Retinal pigment epithelial cell (primary cell): ENCODE measurements at regions not wholly inside any gene's neighbourhood (a gene's known extent, or its start where the extent isn't known, plus 50 kb on each side); places are given as distances from the start of the nearest gene placed in this dataset.
"Not testable (repeated sequence)": the region's sequence is repeated elsewhere in the genome, so short reads cannot be mapped to it uniquely, and the experiment has no call there.

Source experiments
- DNase-seq: peaks from one replicate; pipeline ENCODE4 v3.0.0-alpha.2; 2010; ENCODE audit warnings: low read depth
- H3K4me3 ChIP-seq: 2 replicates; pipeline ENCODE4 v1.5.1; 2011; ENCODE audit warnings: mild to moderate bottlenecking, low read length, control low read depth, moderate library complexity
- CTCF ChIP-seq: conservative IDR thresholded peaks from 2 replicates; pipeline ENCODE4 v1.5.1; 2011; ENCODE audit warnings: low read depth, low read length, control low read depth, inconsistent platforms

DNA sequence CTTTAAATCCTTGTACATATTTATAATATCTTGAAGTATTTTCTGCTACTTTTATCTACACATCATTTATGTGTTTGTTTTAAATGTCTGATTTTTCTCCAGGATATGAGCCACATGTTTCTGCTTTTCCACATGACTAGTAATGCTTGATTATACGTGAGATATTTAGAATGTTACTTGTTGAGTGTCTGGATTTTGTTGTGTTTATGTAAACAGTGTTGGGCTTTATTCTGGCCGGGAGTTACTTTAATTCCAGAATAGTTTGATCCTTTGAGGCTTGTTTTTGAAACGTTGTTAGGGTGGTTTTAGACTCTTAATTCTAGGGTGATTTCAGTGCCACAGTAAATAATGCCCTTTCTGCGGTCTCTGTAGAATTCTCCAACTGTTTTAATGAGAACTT lies 252.9 kb downstream of the BLID start:
- no peak for DNase-seq
- no peak overlapping the region for H3K4me3 ChIP-seq
- TF ChIP-seq CTCF = no peak

GRCh38 chr11:121855138-121855537 lies 260.9 kb downstream of the BLID start:
- not testable (repeated sequence) for DNase-seq, H3K4me3 ChIP-seq

DNA sequence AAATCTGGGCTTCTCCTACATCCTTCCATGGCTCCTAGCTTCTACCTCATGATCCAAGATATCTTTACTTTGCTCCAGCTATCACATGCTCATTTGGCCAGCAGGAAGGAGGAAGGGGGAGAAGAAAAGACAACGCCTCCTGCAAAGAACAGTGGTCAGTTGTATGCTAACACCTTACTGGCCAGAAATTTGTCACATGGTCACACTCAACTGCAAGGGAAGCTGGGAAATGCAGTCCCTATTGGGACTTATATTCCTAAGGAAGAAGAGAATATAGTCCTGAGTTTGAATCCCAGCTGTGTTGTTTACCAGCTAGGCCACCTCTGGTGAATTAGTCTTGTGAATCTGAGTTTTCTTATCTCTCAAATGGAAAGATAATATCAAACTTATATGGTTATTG lies 272.0 kb downstream of the BLID start:
- TF ChIP-seq CTCF = no peak

DNA sequence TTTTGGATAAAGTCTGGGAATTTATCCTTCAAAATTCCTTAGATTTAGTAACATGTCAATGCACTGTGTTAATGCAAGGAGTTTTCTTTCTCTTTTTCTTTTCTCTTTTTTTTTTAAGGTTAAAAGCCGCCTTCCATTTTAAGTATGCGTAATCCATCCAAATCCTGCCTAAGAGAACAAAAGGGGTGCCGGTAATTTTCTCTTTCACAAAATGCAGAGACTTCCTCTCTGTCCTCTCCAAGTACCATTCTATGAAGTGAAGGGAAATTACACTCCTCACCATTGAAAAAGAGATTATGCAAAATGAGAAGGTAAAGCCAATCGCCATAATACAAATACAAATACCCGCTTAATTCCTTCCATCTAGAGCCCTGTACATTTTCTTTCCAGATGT lies 273.8 kb downstream of the BLID start:
- TF ChIP-seq CTCF = no peak
- H3K4me3 ChIP-seq = peak overlapping the region; percentile 6
- no peak for DNase-seq

More for the DNA sequence above, 272.0 kb downstream of the BLID start:
- no peak overlapping the region for H3K4me3 ChIP-seq
- DNase-seq = no peak

DNA sequence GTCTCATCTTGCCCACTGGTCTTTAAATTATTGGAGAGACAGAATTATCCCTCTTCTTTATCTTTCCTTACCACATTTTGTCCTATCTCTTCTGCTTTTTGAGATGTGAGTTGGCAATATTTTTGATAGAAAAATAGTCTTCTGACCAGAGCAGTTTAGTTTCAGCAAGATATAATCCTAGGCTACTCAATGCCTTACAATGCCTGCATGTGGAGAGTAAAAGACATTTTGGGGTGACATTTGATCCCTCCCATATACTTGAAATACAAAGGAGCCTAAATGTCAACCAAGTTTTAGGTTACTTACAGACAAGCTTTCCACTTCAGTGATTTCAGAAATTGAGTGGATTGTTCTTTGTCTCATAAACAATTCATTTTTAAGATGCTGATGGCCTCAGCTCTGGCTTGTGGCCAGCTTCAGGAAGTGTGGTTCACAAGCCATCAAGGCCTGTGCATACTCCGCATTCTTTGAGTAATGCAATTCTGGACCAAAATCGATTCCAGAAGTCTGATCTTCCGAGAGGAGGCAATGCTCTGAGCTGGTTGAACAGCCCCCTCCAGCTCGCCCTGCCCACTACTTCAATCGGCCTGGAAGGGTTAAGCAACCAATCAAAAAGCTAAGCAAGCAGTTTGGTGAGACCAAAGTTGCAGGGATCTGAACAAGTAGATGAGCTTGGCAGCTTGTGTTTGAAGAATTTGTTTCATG lies 274.4 kb downstream of the BLID start:
- peak overlapping the region; percentile 3 for H3K4me3 ChIP-seq
- peak; percentile 69 for DNase-seq
- TF ChIP-seq CTCF = no peak

DNA sequence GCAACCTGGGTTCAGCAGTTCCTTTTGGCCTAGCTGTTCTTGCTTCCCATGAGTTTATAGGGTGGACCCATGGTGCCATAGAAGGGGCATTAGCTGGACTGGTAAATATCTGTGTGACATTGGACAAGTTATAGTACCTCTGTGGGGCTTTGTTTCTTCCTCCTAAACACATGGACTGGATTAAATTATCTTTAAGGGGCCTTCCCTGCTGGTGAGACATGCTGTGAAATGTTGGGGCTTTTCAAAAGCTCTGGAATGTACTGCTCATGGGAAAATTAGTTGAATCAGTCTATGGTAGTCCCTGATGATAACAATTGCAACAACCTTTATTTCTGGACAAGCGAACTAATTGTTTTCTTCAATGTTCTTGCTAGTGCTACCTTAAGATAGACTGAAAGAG lies 276.2 kb downstream of the BLID start:
- H3K4me3 ChIP-seq = no peak overlapping the region
- no peak for DNase-seq
- no peak for TF ChIP-seq CTCF

DNA sequence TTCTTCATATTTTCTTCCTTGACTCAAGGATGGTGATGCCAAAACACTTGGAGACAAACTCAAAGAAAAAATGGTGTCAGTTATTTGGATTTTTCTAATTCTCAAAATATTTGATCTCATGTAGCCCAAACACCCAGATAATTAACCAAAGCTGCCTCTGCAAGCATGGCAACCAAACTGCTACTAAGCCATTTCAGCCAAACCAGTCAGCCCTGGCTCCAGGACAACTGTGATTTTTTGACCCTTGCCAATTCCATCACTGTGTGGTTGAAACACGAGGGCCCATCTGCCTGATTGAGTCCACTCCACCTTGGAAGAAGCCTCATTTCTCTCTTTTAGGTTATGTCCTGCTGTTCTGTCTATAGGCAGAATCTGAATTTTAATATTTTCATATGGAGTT lies 277.4 kb downstream of the BLID start:
- no peak for DNase-seq
- no peak overlapping the region for H3K4me3 ChIP-seq
- no peak for TF ChIP-seq CTCF
